T-cell (primary cell): ENCODE measurements at regions not wholly inside any gene's neighbourhood (a gene's known extent, or its start where the extent isn't known, plus 50 kb on each side); places are given as distances from the start of the nearest gene placed in this dataset.
"Not testable (repeated sequence)": the region's sequence is repeated elsewhere in the genome, so short reads cannot be mapped to it uniquely, and the experiment has no call there.

Experiments
- ATAC-seq, 4 experiments: fragments of 200-7000 bp in 3 of 4; fragments of 150-1000 bp in 1 of 4; cut with Tn5 transposase; replicated peaks in 1 of 4; 1 replicate in 3 of 4; 2 replicates in 1 of 4; pipeline ENCODE4 v1.10.0; 2021; ENCODE audit warnings: moderate library complexity in 3 of 4, mild to moderate bottlenecking in 2 of 4, moderate number of reproducible peaks in 1 of 4
- CTCF ChIA-PET, 2 donors: fragments of 300-600 bp; sonication (Branson Sonifier 250); formaldehyde crosslinking; loops; one replicate each; lab custom pipeline; 2022; ENCODE audit warnings: antibody characterized with exemption in 2 of 2; lab: Charles Lee
- POLR2A ChIA-PET, 2 donors: fragments of 300-600 bp; sonication (Branson Sonifier 250); formaldehyde crosslinking; loops; one replicate each; lab custom pipeline; 2022; ENCODE audit warnings: antibody characterized with exemption in 2 of 2; lab: Charles Lee
- DNase-seq, 35 experiments: peaks; one replicate each; pipeline versions ENCODE4 v3.0.0 to v3.0.0-alpha.2; 2013 to 2023
- H3K27ac ChIP-seq: one replicate; pipeline ENCODE4 v1.5.1; 2013; ENCODE audit warnings: low read length
- H3K27me3 ChIP-seq, 2 experiments: replicated peaks in 1 of 2; 1 replicate in 1 of 2; 2 replicates in 1 of 2; pipeline versions ENCODE4 v1.6.1 to v1.7.0; 2013; ENCODE audit warnings: low read length in 1 of 2, mixed read lengths in 1 of 2; ENCODE audit not compliant: control insufficient read depth in 2 of 2, insufficient read depth in 2 of 2; ENCODE audit errors: extremely low read depth in 1 of 2
- H3K36me3 ChIP-seq, 2 donors: 1 replicate in 1 of 2; 2 replicates in 1 of 2; pipeline versions ENCODE4 v1.6.1 to v1.7.0; 2013; ENCODE audit warnings: low read length in 1 of 2; ENCODE audit not compliant: control insufficient read depth in 2 of 2, insufficient read depth in 1 of 2; ENCODE audit errors: extremely low read depth in 1 of 2
- H3K4me1 ChIP-seq, 2 experiments: 1 replicate in 1 of 2; 2 replicates in 1 of 2; pipeline versions ENCODE4 v1.6.1 to v1.7.0; 2013; ENCODE audit warnings: low read length in 2 of 2, mixed read lengths in 1 of 2; ENCODE audit not compliant: insufficient read depth in 2 of 2, control insufficient read depth in 1 of 2; ENCODE audit errors: extremely low read depth in 1 of 2
- H3K4me3 ChIP-seq, 2 donors: 1 replicate in 1 of 2; 2 replicates in 1 of 2; pipeline versions ENCODE4 v1.5.1 to v1.7.0; 2013; ENCODE audit warnings: mild to moderate bottlenecking in 2 of 2, low read length in 1 of 2, moderate library complexity in 1 of 2; ENCODE audit not compliant: control insufficient read depth in 1 of 2; ENCODE audit errors: extremely low read depth in 1 of 2
- H3K9me3 ChIP-seq: 2 replicates; pipeline ENCODE4 v1.7.0; 2013
- H3K27ac Mint-ChIP-seq, 2 donors: one replicate each; pipeline ENCODE4 v1.8.0; 2020 to 2021; ENCODE audit warnings: mild to moderate bottlenecking in 2 of 2, mixed read lengths in 2 of 2
- H3K27me3 Mint-ChIP-seq, 2 donors: one replicate each; pipeline ENCODE4 v1.8.0; 2021 to 2022; ENCODE audit warnings: mixed read lengths in 2 of 2
- H3K36me3 Mint-ChIP-seq: one replicate; pipeline ENCODE4 v1.8.0; 2021; ENCODE audit warnings: mixed read lengths
- H3K4me1 Mint-ChIP-seq, 3 donors: one replicate each; pipeline ENCODE4 v1.8.0; 2020 to 2022; ENCODE audit warnings: mixed read lengths in 3 of 3, mild to moderate bottlenecking in 1 of 3
- H3K4me3 Mint-ChIP-seq, 3 donors: one replicate each; pipeline ENCODE4 v1.8.0; 2020 to 2022; ENCODE audit warnings: mild to moderate bottlenecking in 3 of 3, mixed read lengths in 3 of 3, moderate library complexity in 3 of 3
- H3K9me3 Mint-ChIP-seq, 3 donors: one replicate each; pipeline ENCODE4 v1.8.0; 2020 to 2022; ENCODE audit warnings: mixed read lengths in 3 of 3
- WGBS: methylation state at CpG from one replicate; pipeline ENCODE4 v1.1.5; 2013; ENCODE audit warnings: missing lambda C conversion rate; ENCODE audit not compliant: insufficient coverage; 5-methylcytosine and 5-hydroxymethylcytosine counted together

DNA sequence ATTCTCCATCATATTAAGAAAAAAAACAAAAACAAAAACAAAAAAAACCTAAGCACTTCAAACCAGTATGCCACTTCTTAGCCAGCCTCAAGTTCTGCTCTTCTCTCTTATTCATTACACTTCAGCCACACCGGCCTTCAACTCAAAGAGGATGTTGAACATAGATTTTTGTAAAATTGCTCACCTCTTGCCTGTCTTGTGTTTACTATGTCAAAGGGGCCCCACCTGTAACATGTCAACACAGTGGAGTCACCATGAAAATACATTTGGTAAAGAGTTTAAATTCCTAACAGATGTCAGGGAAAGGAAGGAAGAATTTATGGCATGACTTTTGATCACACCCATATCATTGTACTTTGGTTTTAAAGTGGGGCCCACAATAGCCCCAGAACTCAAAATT is 121.1 kb upstream of the GHR start:
- no peak for DNase-seq
- no peaks in the 10 kb centered on the region for H3K9me3 ChIP-seq
- H3K4me1 ChIP-seq, result no peaks in the 10 kb centered on the region
- no peak overlapping the region for H3K4me3 ChIP-seq
- Mint-ChIP-seq H3K27me3 (no peaks in the 10 kb centered on the region), H3K4me3 (no peak overlapping the region), H3K4me1 (no peaks in the 10 kb centered on the region), H3K9me3 (peaks cover 3 to 4% (median 3%) of the 10 kb centered on the region in 3 donors), H3K27ac (no peak overlapping the region), H3K36me3 (no peaks in the 10 kb centered on the region)
- no CpG with 5 or more reads among the region's 1 CpG for WGBS
- CTCF ChIA-PET, result no interaction called here
- no peaks in the 10 kb centered on the region for H3K36me3 ChIP-seq
- POLR2A ChIA-PET, result no interaction called here
- ATAC-seq, result no peak
- H3K27me3 ChIP-seq, result no peaks in the 10 kb centered on the region
- no peak overlapping the region for H3K27ac ChIP-seq

DNA sequence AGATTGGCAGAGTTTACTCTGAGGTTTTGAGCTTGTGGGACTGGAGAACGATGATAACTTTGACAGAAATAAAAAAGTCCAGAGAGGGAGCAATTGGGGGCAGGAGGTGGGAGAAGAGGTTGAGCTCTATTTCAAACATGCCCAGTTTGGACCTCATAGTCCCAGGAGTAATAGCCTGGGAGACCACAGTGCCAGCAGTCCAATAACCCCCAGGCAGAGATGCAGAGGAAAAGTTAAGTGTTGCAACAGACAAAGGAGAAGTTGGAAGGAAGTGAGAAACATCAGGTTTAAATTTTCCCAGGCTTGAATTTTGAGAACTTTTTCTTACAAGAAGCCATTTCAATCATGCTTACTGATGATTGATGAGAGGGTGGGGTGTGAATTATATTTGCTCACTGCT is 117.0 kb upstream of the GHR start:
- ChIA-PET POLR2A (no interaction called here), CTCF (no interaction called here)
- Mint-ChIP-seq H3K36me3 (no peaks in the 10 kb centered on the region), H3K4me1 (no peaks in the 10 kb centered on the region), H3K4me3 (no peak overlapping the region), H3K27ac (no peak overlapping the region), H3K27me3 (no peaks in the 10 kb centered on the region), H3K9me3 (no peaks in the 10 kb centered on the region)
- H3K9me3 ChIP-seq, result no peaks in the 10 kb centered on the region
- H3K27ac ChIP-seq, result no peak overlapping the region
- ATAC-seq, result no peak
- no peaks in the 10 kb centered on the region for H3K36me3 ChIP-seq
- H3K27me3 ChIP-seq, result no peaks in the 10 kb centered on the region
- no peak for DNase-seq
- no peaks in the 10 kb centered on the region for H3K4me1 ChIP-seq
- H3K4me3 ChIP-seq, result no peak overlapping the region
- WGBS, result 0% methylated on average over 1 of the region's 1 CpG

- H3K4me3 ChIP-seq, result no peak overlapping the region
- Mint-ChIP-seq H3K4me3 (no peak overlapping the region), H3K9me3 (no peaks in the 10 kb centered on the region), H3K27me3 (no peaks in the 10 kb centered on the region), H3K36me3 (no peaks in the 10 kb centered on the region), H3K4me1 (no peaks in the 10 kb centered on the region), H3K27ac (no peak overlapping the region)
- DNase-seq, result no peak
- POLR2A ChIA-PET, result no interaction called here
- no peak for ATAC-seq
- no peak overlapping the region for H3K27ac ChIP-seq
- CTCF ChIA-PET, result no interaction called here
- no peaks in the 10 kb centered on the region for H3K36me3 ChIP-seq
- H3K27me3 ChIP-seq, result no peaks in the 10 kb centered on the region
- no peaks in the 10 kb centered on the region for H3K4me1 ChIP-seq
- H3K9me3 ChIP-seq, result no peaks in the 10 kb centered on the region
These were observed 113.4 kb upstream of the GHR start for GRCh38 chr5:42309865-42310264.

DNA sequence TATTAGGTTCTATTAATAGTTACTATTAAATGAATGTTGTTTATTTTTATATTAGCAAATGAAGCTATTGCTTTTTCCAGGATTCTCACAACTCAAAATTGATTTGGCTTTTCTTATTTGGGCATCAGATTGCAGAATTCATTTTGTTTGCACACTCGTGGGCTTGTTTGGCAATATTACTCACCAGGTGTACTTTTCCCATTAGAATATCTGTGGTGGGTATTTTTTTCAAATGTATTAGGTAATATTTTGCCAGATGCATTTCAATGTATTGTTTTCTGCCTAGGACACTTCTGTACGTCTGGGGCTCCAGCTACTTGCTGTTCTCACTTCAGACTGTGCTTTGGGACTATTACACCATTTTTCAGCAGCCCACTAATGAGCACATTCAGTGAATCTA is 108.0 kb upstream of the GHR start:
- no peak for DNase-seq
- H3K4me1 ChIP-seq, result no peaks in the 10 kb centered on the region

DNA sequence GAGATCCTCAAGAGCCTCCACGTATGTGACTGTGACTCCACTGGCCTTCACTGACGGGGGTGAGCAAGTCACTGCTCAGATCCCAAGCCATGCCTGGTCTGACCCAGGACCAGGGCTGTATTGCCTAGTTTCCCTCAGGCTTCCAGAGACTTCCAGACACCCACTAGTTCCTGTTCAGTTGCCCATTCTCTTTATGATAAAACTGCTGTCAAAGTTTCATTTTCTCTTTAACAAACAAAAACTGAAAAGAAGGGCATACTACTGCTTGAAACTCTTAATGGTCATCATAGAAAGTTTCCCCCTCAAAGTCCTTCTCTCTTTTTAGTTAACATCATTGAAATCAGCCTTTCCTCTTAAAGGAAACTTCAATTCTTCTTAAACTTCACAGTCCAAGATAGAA is 105.7 kb upstream of the GHR start:
- ATAC-seq, result no peak
- CTCF ChIA-PET, result no interaction called here

More for the DNA sequence above, 108.0 kb upstream of the GHR start:
- Mint-ChIP-seq H3K27ac (no peak overlapping the region), H3K36me3 (no peaks in the 10 kb centered on the region), H3K9me3 (peaks cover 12 to 20% (median 15%) of the 10 kb centered on the region in 3 donors), H3K4me1 (no peaks in the 10 kb centered on the region), H3K4me3 (no peak overlapping the region), H3K27me3 (no peaks in the 10 kb centered on the region)
- H3K27ac ChIP-seq, result no peak overlapping the region
- WGBS, result 27% methylated on average over 2 of the region's 2 CpGs
- H3K36me3 ChIP-seq, result no peaks in the 10 kb centered on the region
- ChIA-PET POLR2A (no interaction called here), CTCF (interaction anchor here in 1 of 2 donors (0.6 kb wide), 1 partner anchor 518 kb away, joined by 3 read pairs; no protein-coding TSS in a partner anchor)
- H3K4me3 ChIP-seq, result no peak overlapping the region
- no peaks in the 10 kb centered on the region for H3K27me3 ChIP-seq
- H3K9me3 ChIP-seq, result no peaks in the 10 kb centered on the region
- no peak for ATAC-seq

GRCh38 chr5:42319546-42319945 is 103.7 kb upstream of the GHR start:
- H3K36me3 ChIP-seq, POLR2A ChIA-PET, H3K27ac ChIP-seq, H3K4me3 ChIP-seq, ATAC-seq, H3K4me3 Mint-ChIP-seq, H3K36me3 Mint-ChIP-seq, H3K27me3 ChIP-seq, H3K27ac Mint-ChIP-seq, H3K27me3 Mint-ChIP-seq, H3K4me1 ChIP-seq, CTCF ChIA-PET, H3K9me3 ChIP-seq, H3K4me1 Mint-ChIP-seq, DNase-seq: not testable (repeated sequence)
- H3K9me3 Mint-ChIP-seq, result peaks cover 12 to 34% (median 24%) of the 10 kb centered on the region in 3 donors
- no CpG with 5 or more reads among the region's 5 CpGs for WGBS

More for the DNA sequence above, 105.7 kb upstream of the GHR start:
- H3K4me1 ChIP-seq, result no peaks in the 10 kb centered on the region
- H3K27me3 Mint-ChIP-seq, result no peaks in the 10 kb centered on the region
- H3K27me3 ChIP-seq, result no peaks in the 10 kb centered on the region
- POLR2A ChIA-PET, result no interaction called here
- no peak overlapping the region for H3K27ac Mint-ChIP-seq
- H3K27ac ChIP-seq, result no peak overlapping the region
- no peak overlapping the region for H3K4me3 ChIP-seq
- H3K9me3 ChIP-seq, result no peaks in the 10 kb centered on the region
- no peaks in the 10 kb centered on the region for H3K36me3 ChIP-seq
- no peaks in the 10 kb centered on the region for H3K36me3 Mint-ChIP-seq
- no peak overlapping the region for H3K4me3 Mint-ChIP-seq
- H3K9me3 Mint-ChIP-seq, result peaks cover 12 to 34% (median 23%) of the 10 kb centered on the region in 3 donors
- 54% methylated on average over 2 of the region's 2 CpGs for WGBS
- no peak for DNase-seq
- H3K4me1 Mint-ChIP-seq, result no peaks in the 10 kb centered on the region

GRCh38 chr5:42321785-42322184 is 101.5 kb upstream of the GHR start:
- H3K27ac ChIP-seq, result no peak overlapping the region
- H3K36me3 Mint-ChIP-seq, result no peaks in the 10 kb centered on the region
- ATAC-seq (no peak), DNase-seq (no peak)
- no peak overlapping the region for H3K27ac Mint-ChIP-seq
- ChIA-PET POLR2A (no interaction called here), CTCF (no interaction called here)
- H3K9me3 ChIP-seq, result no peaks in the 10 kb centered on the region
- peaks cover 12 to 34% (median 27%) of the 10 kb centered on the region in 3 donors for H3K9me3 Mint-ChIP-seq
- no peaks in the 10 kb centered on the region for H3K27me3 Mint-ChIP-seq
- H3K4me1 ChIP-seq, result no peaks in the 10 kb centered on the region
- H3K36me3 ChIP-seq, result no peaks in the 10 kb centered on the region
- no peak overlapping the region for H3K4me3 Mint-ChIP-seq
- no peaks in the 10 kb centered on the region for H3K27me3 ChIP-seq
- WGBS, result no CpG with 5 or more reads among the region's 1 CpG
- no peaks in the 10 kb centered on the region for H3K4me1 Mint-ChIP-seq
- H3K4me3 ChIP-seq, result no peak overlapping the region
